ENCODE measurements at regions not wholly inside any gene's neighbourhood (a gene's known extent, or its start where the extent isn't known, plus 50 kb on each side); places are given as distances from the start of the nearest gene placed in this dataset.

DNA sequence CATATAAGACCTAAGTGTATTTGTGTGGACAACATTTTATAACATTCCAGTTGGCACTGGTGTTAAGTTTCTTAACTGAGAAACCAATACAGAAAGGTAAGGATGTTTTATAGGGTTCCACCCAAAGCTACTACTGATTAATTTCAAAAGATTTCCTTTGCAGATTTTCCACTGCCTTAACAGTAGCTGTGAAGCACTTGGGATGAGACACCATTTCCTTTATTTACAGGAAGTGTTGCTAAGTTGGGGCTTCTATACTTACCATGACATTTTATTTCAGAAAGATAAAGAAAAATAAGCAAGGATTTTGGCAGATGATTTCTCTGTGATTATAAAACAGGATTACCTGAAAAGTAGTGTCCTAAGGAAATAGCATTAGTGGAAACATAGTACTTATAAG is 234.3 kb downstream of the CALCRL start:
- H2AK5ac ChIP-seq (ENCODE audit: insufficient read length, low read length) = no peak overlapping the region
- no peaks in the 10 kb centered on the region for H3K23me2 ChIP-seq (ENCODE audit: insufficient read length, low read depth, low read length, poor library complexity, severe bottlenecking)
- no peak overlapping the region for H3K4ac ChIP-seq (ENCODE audit: low read depth, low read length)
- Mint-ChIP-seq H3K27ac (no peak overlapping the region), H3K4me1 (peaks cover 10 to 22% of the 10 kb centered on the region in 2 experiments), H3K27me3 (ENCODE audit: low read depth) (no peaks in the 10 kb centered on the region; the same call in 1 of the 2 replicates), H3K9me3 (peaks cover 13 to 20% of the 10 kb centered on the region in 2 experiments), H3K36me3 (ENCODE audit: insufficient read depth in 1 of 3, low read depth in 3 of 3) (peaks cover 5 to 28% (median 13%) of the 10 kb centered on the region in 3 experiments; a peak in 5 of 7 replicates), H3K4me3 (no peak overlapping the region)
- H2BK15ac ChIP-seq (ENCODE audit: low read depth, low read length) = no peak overlapping the region
- no peak for TF ChIP-seq CTCF (conservative IDR thresholded peaks at IDR 0.05)
- no peak overlapping the region for H3K23ac ChIP-seq (ENCODE audit: insufficient read length, low read depth, low read length)
- H2BK12ac ChIP-seq (ENCODE audit: insufficient read length, low read depth, low read length) = no peak overlapping the region
- H3T11ph ChIP-seq (ENCODE audit: low read length) = no peak overlapping the region
- H3K27ac ChIP-seq (ENCODE audit: insufficient read length, low read depth, low read length) = no peak overlapping the region
- H2BK5ac ChIP-seq (ENCODE audit: insufficient read length, low read length) = no peak overlapping the region
- no peak overlapping the region for H4K5ac ChIP-seq (ENCODE audit: insufficient read length, low read depth, low read length)
- no peaks in the 10 kb centered on the region for H3K4me1 ChIP-seq (ENCODE audit: insufficient read depth, low read length)
- no peak overlapping the region for H3K56ac ChIP-seq (ENCODE audit: insufficient read length, low read depth, low read length)
- H4K91ac ChIP-seq (ENCODE audit: insufficient read length, low read depth, low read length) = no peak overlapping the region
- H4K8ac ChIP-seq (replicated peaks; ENCODE audit: insufficient read length, low read depth, low read length) = no peak overlapping the region
- H2AFZ ChIP-seq (ENCODE audit: low read length) = no peak overlapping the region
- no peaks in the 10 kb centered on the region for H3K79me2 ChIP-seq (ENCODE audit: insufficient read depth, low read length)
- H2BK20ac ChIP-seq (ENCODE audit: low read depth, low read length, poor library complexity, severe bottlenecking) = no peak overlapping the region
- DNase-seq = no peak
- no peaks in the 10 kb centered on the region for H3K9me3 ChIP-seq (ENCODE audit: control insufficient read depth, low read depth, low read length)
- H3K18ac ChIP-seq (ENCODE audit: insufficient read length, low read depth, low read length) = no peak overlapping the region
- no peaks in the 10 kb centered on the region for H3K27me3 ChIP-seq (ENCODE audit: insufficient read depth, low read length)
- H3K14ac ChIP-seq (ENCODE audit: insufficient read depth, low read length) = no peak overlapping the region
- H4K20me1 ChIP-seq (ENCODE audit: control insufficient read depth, insufficient read depth, insufficient read length) = no peaks in the 10 kb centered on the region
- no peak overlapping the region for H3K4me2 ChIP-seq (ENCODE audit: insufficient read depth, insufficient read length, low read length)
- H2BK120ac ChIP-seq (ENCODE audit: low read depth, low read length, poor library complexity, severe bottlenecking) = no peak overlapping the region
- H3K79me1 ChIP-seq (ENCODE audit: insufficient read depth, low read depth, low read length, poor library complexity, severe bottlenecking) = no peaks in the 10 kb centered on the region
- H3K9ac ChIP-seq (ENCODE audit: extremely low read depth, insufficient read length, low read length) = no peak overlapping the region
